Stomach smooth muscle (tissue), 2 donors: ENCODE measurements at regions not wholly inside any gene's neighbourhood (a gene's known extent, or its start where the extent isn't known, plus 50 kb on each side); places are given as distances from the start of the nearest gene placed in this dataset.

Experiments used
- H3K27ac ChIP-seq: one replicate; pipeline ENCODE4 v1.7.0; 2013; ENCODE audit warnings: mild to moderate bottlenecking, low read length, inconsistent platforms
- H3K27me3 ChIP-seq, 2 donors: one replicate each; pipeline ENCODE4 v1.7.0; 2013; ENCODE audit warnings: low read length in 2 of 2; ENCODE audit not compliant: insufficient read depth in 2 of 2, control insufficient read depth in 1 of 2
- H3K36me3 ChIP-seq, 2 donors: one replicate each; pipeline ENCODE4 v1.7.0; 2013; ENCODE audit warnings: low read length in 2 of 2; ENCODE audit not compliant: control insufficient read depth in 2 of 2, insufficient read depth in 2 of 2
- H3K4me1 ChIP-seq: one replicate; pipeline ENCODE4 v1.7.0; 2013; ENCODE audit warnings: low read length; ENCODE audit not compliant: control insufficient read depth, insufficient read depth
- H3K4me3 ChIP-seq, 2 donors: one replicate each; pipeline ENCODE4 v1.7.0; 2013; ENCODE audit warnings: low read length in 2 of 2
- H3K9ac ChIP-seq, 2 donors: one replicate each; pipeline ENCODE4 v1.7.0; 2013; ENCODE audit warnings: low read length in 2 of 2, mild to moderate bottlenecking in 1 of 2
- H3K9me3 ChIP-seq, 2 donors: one replicate each; pipeline ENCODE4 v1.7.0; 2013; ENCODE audit warnings: low read length in 2 of 2; ENCODE audit not compliant: control insufficient read depth in 2 of 2
- donor health status: healthy.
- donor health status: Pancreatic carcinoma.

DNA sequence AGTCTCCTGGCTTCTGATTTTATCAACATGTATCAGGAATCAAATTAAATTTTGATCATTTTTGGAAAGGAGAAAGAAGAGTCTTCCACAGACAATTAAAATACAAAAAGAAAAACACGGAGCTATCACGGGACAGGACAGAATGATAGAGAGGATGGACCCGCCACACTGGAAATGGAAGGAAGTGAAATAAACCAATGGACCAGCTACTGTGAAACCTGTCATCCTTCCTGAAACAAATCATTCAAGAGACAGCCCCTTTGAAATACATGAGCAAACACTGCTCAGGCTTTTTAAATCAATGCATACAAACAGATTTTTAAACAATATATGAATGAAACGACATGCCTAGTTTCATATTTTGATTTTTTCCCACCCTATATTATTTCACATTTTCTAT is 339.4 kb downstream of the ACTL7B start:
- H3K9ac ChIP-seq = no peak overlapping the region
- no peak overlapping the region for H3K4me3 ChIP-seq
- H3K4me1 ChIP-seq = no peaks in the 10 kb centered on the region
- no peak overlapping the region for H3K27ac ChIP-seq
- H3K27me3 ChIP-seq = no peaks in the 10 kb centered on the region
- H3K9me3 ChIP-seq = no peaks in the 10 kb centered on the region
- no peaks in the 10 kb centered on the region for H3K36me3 ChIP-seq

DNA sequence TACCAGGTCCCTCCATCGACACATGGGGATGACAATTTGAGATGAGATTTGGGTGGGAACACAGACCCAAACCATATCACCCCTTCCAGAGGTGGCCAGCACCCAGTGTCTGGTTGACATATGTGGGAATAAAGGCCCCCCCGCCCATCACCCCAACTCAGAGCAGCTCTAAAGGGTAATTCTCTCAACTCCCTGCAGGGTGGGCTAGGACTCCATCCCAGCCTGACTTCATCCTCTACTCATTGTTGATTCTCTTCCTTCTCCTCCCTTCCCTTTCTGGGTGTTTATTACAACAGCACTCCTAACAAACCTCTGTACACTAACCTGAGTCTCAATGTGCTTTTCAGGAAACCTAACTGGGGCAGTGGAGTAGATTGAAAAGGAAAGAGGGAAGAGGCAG is 339.9 kb downstream of the ACTL7B start:
- Histone ChIP-seq H3K9ac (no peak overlapping the region), H3K36me3 (no peaks in the 10 kb centered on the region), H3K4me1 (no peaks in the 10 kb centered on the region), H3K9me3 (no peaks in the 10 kb centered on the region), H3K27me3 (no peaks in the 10 kb centered on the region), H3K27ac (no peak overlapping the region), H3K4me3 (no peak overlapping the region)

DNA sequence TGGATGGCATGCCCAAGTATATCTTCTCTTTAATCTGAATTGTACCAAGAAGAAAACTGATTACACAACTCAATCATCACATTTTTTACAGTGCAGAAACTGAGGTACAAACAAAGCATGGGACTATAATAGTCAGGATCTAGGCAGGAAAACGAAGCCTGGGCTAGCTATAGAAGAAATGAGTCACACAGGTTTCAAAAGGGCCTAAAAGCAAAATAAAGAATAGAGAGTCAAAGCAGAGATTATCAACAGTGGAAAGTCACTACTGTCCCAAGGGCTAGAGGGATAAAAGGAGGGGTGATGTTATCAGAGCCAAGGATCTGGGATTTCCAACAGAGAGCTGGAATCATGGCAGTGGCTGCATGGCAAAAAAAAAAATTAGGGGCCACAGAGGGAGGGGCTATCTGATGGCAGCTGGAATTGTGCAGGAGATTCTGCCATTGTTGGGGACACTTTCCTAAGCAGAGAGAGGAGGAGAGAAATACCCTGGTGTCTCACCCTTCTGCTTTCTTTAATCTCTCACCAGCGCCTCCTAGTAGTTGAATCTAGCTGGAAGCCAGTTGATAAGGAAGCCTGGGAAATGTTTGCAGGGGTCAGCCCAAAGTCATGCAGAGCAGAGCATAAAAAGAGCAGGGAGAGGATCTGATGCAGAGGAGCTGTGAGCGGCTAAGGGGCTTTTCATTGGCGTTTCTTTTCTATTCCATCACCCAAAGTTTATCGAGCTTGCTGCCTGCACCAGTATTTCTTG is 343.2 kb downstream of the ACTL7B start:
- Histone ChIP-seq H3K4me1 (no peaks in the 10 kb centered on the region), H3K4me3 (no peak overlapping the region), H3K36me3 (no peaks in the 10 kb centered on the region), H3K27ac (no peak overlapping the region), H3K9me3 (no peaks in the 10 kb centered on the region), H3K9ac (no peak overlapping the region), H3K27me3 (no peaks in the 10 kb centered on the region)

DNA sequence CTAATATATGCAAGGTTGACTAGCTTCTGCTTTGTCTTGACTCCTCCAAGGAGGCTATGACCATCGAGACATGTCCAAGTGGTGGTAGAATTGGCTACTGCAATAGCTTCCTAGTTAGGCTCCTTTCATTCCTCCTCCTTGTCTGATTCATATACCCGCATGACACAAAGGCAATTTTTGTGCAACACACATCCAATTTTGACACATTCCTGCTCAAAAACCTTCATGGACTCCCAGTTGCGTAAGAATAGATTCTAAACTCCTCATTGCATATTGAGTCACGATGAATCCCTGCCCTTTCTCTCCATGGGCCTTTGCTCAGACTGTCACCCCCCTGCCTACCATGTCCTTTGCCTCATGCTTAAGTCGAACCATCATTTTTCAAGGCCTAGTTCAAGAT is 344.5 kb downstream of the ACTL7B start:
- Histone ChIP-seq H3K9me3 (no peaks in the 10 kb centered on the region), H3K4me3 (no peak overlapping the region), H3K27ac (no peak overlapping the region), H3K4me1 (no peaks in the 10 kb centered on the region), H3K27me3 (no peaks in the 10 kb centered on the region), H3K9ac (no peak overlapping the region), H3K36me3 (no peaks in the 10 kb centered on the region)

DNA sequence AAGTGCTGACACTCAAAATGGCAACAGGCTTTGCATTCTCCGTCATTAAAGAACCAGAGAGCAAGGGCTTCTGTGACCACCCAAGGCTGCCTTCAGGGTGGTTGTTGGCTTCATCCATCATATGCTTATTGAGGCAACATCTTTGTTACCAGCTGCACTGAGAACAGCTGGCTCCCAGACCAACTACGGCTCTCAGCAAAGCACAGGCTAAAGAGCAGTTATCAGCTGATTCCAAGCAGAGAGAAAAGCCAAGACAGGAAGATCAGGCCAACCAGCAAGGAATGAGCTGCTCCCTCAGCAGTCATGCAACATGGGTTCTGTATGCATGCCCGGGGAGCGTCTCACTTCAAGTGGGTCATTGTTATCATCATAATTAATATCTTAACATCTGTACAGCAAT is 358.9 kb downstream of the ACTL7B start:
- no peak overlapping the region for H3K27ac ChIP-seq
- no peak overlapping the region for H3K9ac ChIP-seq
- no peaks in the 10 kb centered on the region for H3K36me3 ChIP-seq
- no peaks in the 10 kb centered on the region for H3K9me3 ChIP-seq
- no peak overlapping the region for H3K4me3 ChIP-seq
- H3K27me3 ChIP-seq = no peaks in the 10 kb centered on the region
- H3K4me1 ChIP-seq = no peaks in the 10 kb centered on the region

DNA sequence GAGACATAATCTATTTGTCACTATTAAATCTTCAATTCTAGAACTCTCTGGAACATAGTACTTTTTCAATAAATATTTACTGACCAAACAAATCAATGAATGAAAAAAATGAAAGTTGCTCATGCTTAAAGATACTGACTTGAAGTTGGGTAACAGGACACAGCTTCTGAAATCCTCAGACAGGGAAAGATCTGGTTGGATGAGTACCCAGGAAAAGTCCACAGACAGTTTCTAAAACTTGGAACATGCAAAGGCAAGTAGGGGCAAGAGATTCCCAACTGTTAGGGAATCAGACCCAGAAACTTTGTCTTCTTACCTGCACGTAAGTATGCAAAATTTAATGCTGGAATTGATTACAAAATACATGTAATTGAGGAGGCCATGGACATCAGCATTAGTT is 366.2 kb downstream of the ACTL7B start:
- Histone ChIP-seq H3K9ac (no peak overlapping the region), H3K4me1 (no peaks in the 10 kb centered on the region), H3K4me3 (no peak overlapping the region), H3K36me3 (no peaks in the 10 kb centered on the region), H3K27ac (no peak overlapping the region), H3K9me3 (no peaks in the 10 kb centered on the region), H3K27me3 (no peaks in the 10 kb centered on the region)

DNA sequence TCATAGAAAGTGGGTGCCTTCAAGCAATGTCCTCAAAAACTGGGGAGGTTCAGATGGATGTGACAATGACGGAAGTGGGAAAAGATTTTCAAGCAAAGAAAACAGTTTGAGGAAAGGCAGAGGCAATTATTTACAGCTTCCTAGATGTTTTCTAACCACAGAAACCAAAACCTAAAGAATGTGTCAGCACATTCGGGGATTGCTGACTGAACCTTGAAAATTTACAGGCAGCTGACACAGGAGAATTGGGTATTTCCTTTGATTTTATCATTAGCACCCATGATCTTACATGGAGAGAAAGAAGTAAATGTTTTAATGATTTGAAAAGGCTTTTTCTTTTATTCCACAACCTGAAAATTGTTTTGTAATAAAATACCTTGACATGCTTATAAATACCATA is 369.0 kb downstream of the ACTL7B start:
- Histone ChIP-seq H3K27me3 (no peaks in the 10 kb centered on the region), H3K4me3 (no peak overlapping the region), H3K36me3 (no peaks in the 10 kb centered on the region)

DNA sequence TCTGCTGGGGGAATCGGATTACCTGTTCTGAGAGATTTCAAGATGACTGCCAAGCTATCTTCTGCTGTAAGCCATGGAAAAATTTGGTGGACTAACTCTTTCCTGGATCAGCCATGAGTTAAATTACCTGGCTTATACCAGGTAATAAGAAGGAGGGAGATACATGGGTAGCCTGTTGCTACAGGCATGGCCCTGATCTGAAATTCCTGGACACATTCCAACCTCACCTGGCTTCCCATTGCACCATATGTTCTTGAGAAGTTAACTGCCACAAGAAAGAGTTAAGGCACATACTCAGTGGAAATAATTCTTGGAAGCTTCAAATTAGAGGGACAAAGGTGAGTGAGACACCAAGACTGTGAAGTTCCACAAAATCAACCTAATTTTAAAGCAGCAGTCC is 371.3 kb downstream of the ACTL7B start:
- no peak overlapping the region for H3K27ac ChIP-seq
- H3K9ac ChIP-seq = no peak overlapping the region
- H3K4me1 ChIP-seq = no peaks in the 10 kb centered on the region
- H3K27me3 ChIP-seq = no peaks in the 10 kb centered on the region
- H3K36me3 ChIP-seq = no peaks in the 10 kb centered on the region
- no peak overlapping the region for H3K4me3 ChIP-seq
- no peaks in the 10 kb centered on the region for H3K9me3 ChIP-seq

More for the DNA sequence above, 369.0 kb downstream of the ACTL7B start:
- H3K9ac ChIP-seq = no peak overlapping the region
- no peaks in the 10 kb centered on the region for H3K4me1 ChIP-seq
- H3K9me3 ChIP-seq = no peaks in the 10 kb centered on the region
- H3K27ac ChIP-seq = no peak overlapping the region

DNA sequence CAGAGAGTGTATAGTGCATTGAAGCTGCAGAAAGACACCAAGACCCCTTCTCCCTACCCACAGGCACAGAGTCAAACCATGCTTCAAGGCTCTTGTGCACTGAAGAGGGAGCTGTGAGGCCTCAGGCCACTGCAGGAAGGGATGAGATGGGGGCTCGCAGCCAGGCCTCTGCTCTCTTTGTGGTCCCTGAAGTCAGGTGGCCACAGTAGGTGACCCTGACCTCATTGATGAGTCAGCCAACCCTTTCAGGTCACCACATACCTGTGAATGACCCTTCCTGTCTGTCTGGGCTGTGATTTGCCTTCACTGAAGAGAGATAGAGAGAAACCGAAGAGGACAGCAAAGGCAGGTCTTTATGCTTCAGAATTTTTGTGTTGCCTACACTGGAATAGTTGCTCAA is 372.1 kb downstream of the ACTL7B start:
- Histone ChIP-seq H3K4me3 (no peak overlapping the region), H3K36me3 (no peaks in the 10 kb centered on the region), H3K9me3 (no peaks in the 10 kb centered on the region)

DNA sequence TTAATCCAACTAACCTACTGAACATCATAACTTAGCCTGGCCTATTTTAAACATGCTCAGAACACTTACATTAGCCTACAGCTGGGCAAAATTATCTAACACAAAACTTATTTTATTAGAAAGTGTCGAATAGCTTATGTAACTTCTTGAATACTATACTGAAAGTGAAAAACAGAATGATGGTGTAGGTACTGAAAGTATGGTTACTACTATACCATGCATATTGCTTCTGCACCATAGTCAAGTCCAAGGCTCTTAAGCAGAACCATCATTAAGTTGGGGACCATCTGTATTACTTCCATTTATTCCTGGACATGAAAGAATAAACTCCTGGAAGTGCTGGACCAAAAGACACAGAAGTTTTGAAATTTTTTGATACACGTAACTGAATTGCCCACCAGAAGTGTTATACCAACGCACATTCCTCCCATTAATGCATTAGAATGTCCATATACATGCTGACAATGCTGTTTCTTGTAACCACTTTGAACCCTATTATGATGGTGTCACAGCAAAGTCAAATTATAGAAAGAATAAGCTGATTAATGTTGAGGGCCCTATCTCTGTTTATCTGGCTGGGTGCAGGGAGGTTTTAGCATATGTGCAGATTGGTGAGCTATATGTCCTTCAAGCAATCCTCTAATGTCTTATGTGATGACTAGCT is 375.7 kb downstream of the ACTL7B start:
- no peak overlapping the region for H3K4me3 ChIP-seq
- no peak overlapping the region for H3K9ac ChIP-seq
- no peaks in the 10 kb centered on the region for H3K36me3 ChIP-seq
- H3K27ac ChIP-seq = no peak overlapping the region
- H3K9me3 ChIP-seq = no peaks in the 10 kb centered on the region
- H3K4me1 ChIP-seq = peaks cover 6% of the 10 kb centered on the region
- H3K27me3 ChIP-seq = no peaks in the 10 kb centered on the region

More for the DNA sequence above, 372.1 kb downstream of the ACTL7B start:
- Histone ChIP-seq H3K4me1 (peaks cover 3% of the 10 kb centered on the region), H3K27me3 (no peaks in the 10 kb centered on the region), H3K9ac (no peak overlapping the region), H3K27ac (no peak overlapping the region)
